Left kidney (tissue), 1 donor: ENCODE measurements at regions not wholly inside any gene's neighbourhood (a gene's known extent, or its start where the extent isn't known, plus 50 kb on each side); places are given as distances from the start of the nearest gene placed in this dataset.

Experiments
- DNase-seq: peaks from one replicate; pipeline ENCODE4 v3.0.0-alpha.2; 2013

- no peak for DNase-seq
Observed at GRCh38 chr22:49031746-49032330, 795.8 kb downstream of the BRD1 start.

- no peak for DNase-seq
Observed at GRCh38 chr22:49028111-49028510, 799.6 kb downstream of the BRD1 start.

- DNase-seq = no peak
Observed at GRCh38 chr22:49027368-49027670, 800.4 kb downstream of the BRD1 start.

GRCh38 chr22:49026494-49027367 lies 800.9 kb downstream of the BRD1 start:
- DNase-seq = no peak

- no peak for DNase-seq
Observed at GRCh38 chr22:49025791-49026493, 801.7 kb downstream of the BRD1 start.

- no peak for DNase-seq
Observed at GRCh38 chr22:49024775-49025440, 802.8 kb downstream of the BRD1 start.

GRCh38 chr22:49023879-49024774 lies 803.5 kb downstream of the BRD1 start:
- no peak for DNase-seq

GRCh38 chr22:49023161-49023878 lies 804.4 kb downstream of the BRD1 start:
- no peak for DNase-seq

- DNase-seq = no peak
Observed at GRCh38 chr22:49022816-49023160, 804.9 kb downstream of the BRD1 start.

GRCh38 chr22:49021926-49022815 lies 805.5 kb downstream of the BRD1 start:
- no peak for DNase-seq

GRCh38 chr22:49021131-49021925 lies 806.3 kb downstream of the BRD1 start:
- DNase-seq = no peak

- no peak for DNase-seq
Observed at GRCh38 chr22:49019737-49020713, 807.6 kb downstream of the BRD1 start.

GRCh38 chr22:49018601-49019000 lies 809.1 kb downstream of the BRD1 start:
- DNase-seq = no peak

- DNase-seq = no peak
Observed at GRCh38 chr22:49017482-49018329, 810.0 kb downstream of the BRD1 start.

GRCh38 chr22:49016909-49017481 lies 810.7 kb downstream of the BRD1 start:
- no peak for DNase-seq
